ENCODE measurements at regions not wholly inside any gene's neighbourhood (a gene's known extent, or its start where the extent isn't known, plus 50 kb on each side); places are given as distances from the start of the nearest gene placed in this dataset.

DNA sequence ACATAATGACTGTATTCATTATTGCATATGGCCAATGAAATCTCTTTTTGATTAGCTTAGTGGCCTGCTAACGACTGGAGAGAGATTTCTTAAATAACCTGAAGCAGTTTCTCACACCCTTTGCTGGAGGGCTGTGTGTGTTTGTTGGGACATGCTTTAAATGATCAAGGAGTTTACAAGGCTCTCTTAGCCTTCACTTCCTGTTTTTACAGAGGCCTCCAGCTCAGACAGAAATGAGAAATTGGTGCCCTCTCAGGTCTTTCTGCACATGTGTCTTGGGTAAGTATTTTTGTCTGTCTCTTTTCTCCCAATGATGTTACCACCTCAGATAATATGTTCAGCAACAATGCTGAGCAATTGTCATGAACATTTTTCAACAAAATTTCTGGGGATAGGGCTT, 884.4 kb upstream of the CNTN5 start:
- no peak for DNase-seq (ENCODE audit: low read depth in 4 of 6, low spot score in 6 of 6)
- Histone ChIP-seq H3K9me3 (ENCODE audit: control insufficient read depth, insufficient read depth, low read length) (no peaks in the 10 kb centered on the region), H3K36me3 (ENCODE audit: control insufficient read depth, insufficient read depth, low read length) (no peaks in the 10 kb centered on the region), H3K4me1 (ENCODE audit: control insufficient read depth, insufficient read depth, low read length) (no peaks in the 10 kb centered on the region), H3K27ac (ENCODE audit: low read depth, low read length) (no peak overlapping the region), H3K4me3 (ENCODE audit: low read depth, low read length) (no peak overlapping the region), H3K27me3 (ENCODE audit: control insufficient read depth, insufficient read depth, low read length) (no peaks in the 10 kb centered on the region)
- WGBS (ENCODE audit: insufficient coverage), result no CpG with 5 or more reads among the region's 1 CpG

DNA sequence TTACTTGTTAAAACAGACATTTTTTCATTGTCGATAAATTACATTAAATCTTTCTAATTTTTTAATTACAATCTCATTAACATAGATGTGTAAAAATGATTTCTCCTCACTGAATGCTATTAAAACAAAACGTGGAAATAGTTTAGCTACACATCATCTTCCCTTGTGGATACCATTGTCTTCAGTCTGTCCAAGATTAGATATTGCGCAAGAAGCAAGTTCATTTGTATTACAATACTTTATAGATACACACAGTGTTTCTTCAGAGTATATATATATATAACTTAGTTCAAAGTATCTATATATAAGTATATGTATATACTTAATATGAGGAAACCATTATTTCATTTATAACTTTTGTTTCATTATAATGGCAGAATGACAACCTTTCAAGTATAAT, 883.3 kb upstream of the CNTN5 start:
- DNase-seq (ENCODE audit: low read depth in 4 of 6, low spot score in 6 of 6), result no peak
- Histone ChIP-seq H3K27me3 (ENCODE audit: control insufficient read depth, insufficient read depth, low read length) (no peaks in the 10 kb centered on the region), H3K27ac (ENCODE audit: low read depth, low read length) (no peak overlapping the region), H3K36me3 (ENCODE audit: control insufficient read depth, insufficient read depth, low read length) (no peaks in the 10 kb centered on the region), H3K9me3 (ENCODE audit: control insufficient read depth, insufficient read depth, low read length) (no peaks in the 10 kb centered on the region), H3K4me1 (ENCODE audit: control insufficient read depth, insufficient read depth, low read length) (no peaks in the 10 kb centered on the region), H3K4me3 (ENCODE audit: low read depth, low read length) (no peak overlapping the region)
- WGBS (ENCODE audit: insufficient coverage), result no CpG with 5 or more reads among the region's 3 CpGs

DNA sequence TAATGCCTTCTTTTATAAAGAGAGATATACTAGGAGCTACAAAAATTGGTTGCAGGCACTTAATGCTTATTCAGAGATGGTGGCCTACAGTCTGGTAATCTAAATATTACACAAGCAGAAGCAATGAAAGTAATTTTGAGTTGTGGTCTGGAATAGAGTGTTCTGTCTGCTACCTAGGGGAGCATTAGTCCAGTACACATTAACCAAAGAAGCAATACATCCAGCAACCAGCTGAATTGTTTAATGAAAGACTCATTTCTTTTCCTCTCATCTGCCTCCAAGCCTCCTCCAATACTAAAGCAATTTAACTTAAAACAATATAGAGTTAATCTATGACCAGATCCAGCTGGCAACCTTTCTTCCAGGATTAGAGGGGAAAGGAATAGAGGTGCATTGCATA, 877.1 kb upstream of the CNTN5 start:
- H3K4me1 ChIP-seq (ENCODE audit: control insufficient read depth, insufficient read depth, low read length), result no peaks in the 10 kb centered on the region
- no peaks in the 10 kb centered on the region for H3K9me3 ChIP-seq (ENCODE audit: control insufficient read depth, insufficient read depth, low read length)
- no peak for DNase-seq (ENCODE audit: low read depth in 4 of 6, low spot score in 6 of 6)
- no peak overlapping the region for H3K27ac ChIP-seq (ENCODE audit: low read depth, low read length)
- no peak overlapping the region for H3K4me3 ChIP-seq (ENCODE audit: low read depth, low read length)
- H3K27me3 ChIP-seq (ENCODE audit: control insufficient read depth, insufficient read depth, low read length), result no peaks in the 10 kb centered on the region
- no peaks in the 10 kb centered on the region for H3K36me3 ChIP-seq (ENCODE audit: control insufficient read depth, insufficient read depth, low read length)

DNA sequence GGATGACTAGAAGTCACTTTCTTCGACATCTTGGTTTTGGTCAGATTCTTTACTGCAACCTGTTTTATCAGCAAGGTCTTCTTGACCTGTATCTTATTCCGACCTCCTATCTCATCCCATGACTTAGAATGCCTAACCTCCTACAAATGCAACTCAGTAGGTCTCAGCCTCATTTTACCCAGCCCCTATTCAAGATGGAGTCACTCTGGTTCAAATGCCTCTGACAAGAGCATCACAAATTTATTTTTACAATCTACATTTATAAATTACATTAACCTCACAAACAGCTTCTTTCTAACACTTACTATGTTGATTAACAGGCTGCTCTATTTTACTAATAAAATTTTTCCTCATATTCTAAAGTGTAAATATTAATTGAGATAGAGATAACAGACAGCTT, 867.0 kb upstream of the CNTN5 start:
- DNase-seq (ENCODE audit: low read depth in 4 of 6, low spot score in 6 of 6), result no peak
- H3K36me3 ChIP-seq (ENCODE audit: control insufficient read depth, insufficient read depth, low read length), result no peaks in the 10 kb centered on the region
- no peaks in the 10 kb centered on the region for H3K9me3 ChIP-seq (ENCODE audit: control insufficient read depth, insufficient read depth, low read length)
- no peak overlapping the region for H3K27ac ChIP-seq (ENCODE audit: low read depth, low read length)
- H3K27me3 ChIP-seq (ENCODE audit: control insufficient read depth, insufficient read depth, low read length), result no peaks in the 10 kb centered on the region
- WGBS (ENCODE audit: insufficient coverage), result 93% methylated on average over 1 of the region's 2 CpGs
- no peak overlapping the region for H3K4me3 ChIP-seq (ENCODE audit: low read depth, low read length)
- H3K4me1 ChIP-seq (ENCODE audit: control insufficient read depth, insufficient read depth, low read length), result no peaks in the 10 kb centered on the region

DNA sequence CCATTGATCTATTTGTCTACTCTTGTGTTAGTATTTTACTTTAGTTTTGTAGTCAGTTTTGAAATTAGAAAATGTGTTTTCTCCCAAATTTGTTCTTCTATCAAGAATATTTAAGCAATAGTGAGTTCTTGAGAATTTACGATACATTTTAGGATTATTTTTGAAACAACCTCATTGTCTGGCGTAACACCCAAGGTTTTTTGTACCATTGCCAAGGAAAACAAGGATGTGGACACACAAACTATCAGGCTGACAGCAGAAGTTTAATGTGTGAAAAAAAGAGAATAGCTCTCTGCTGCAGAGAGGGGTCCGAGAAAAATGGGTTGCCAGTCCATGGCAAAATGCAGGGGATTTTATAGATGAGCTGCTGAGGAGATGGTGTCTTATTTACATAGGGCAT, 865.1 kb upstream of the CNTN5 start:
- Histone ChIP-seq H3K4me1 (ENCODE audit: control insufficient read depth, insufficient read depth, low read length) (no peaks in the 10 kb centered on the region), H3K4me3 (ENCODE audit: low read depth, low read length) (no peak overlapping the region), H3K27me3 (ENCODE audit: control insufficient read depth, insufficient read depth, low read length) (no peaks in the 10 kb centered on the region), H3K9me3 (ENCODE audit: control insufficient read depth, insufficient read depth, low read length) (no peaks in the 10 kb centered on the region), H3K27ac (ENCODE audit: low read depth, low read length) (no peak overlapping the region), H3K36me3 (ENCODE audit: control insufficient read depth, insufficient read depth, low read length) (no peaks in the 10 kb centered on the region)
- no peak for DNase-seq (ENCODE audit: low read depth in 4 of 6, low spot score in 6 of 6)
- 73% methylated on average over 2 of the region's 3 CpGs for WGBS (ENCODE audit: insufficient coverage)

DNA sequence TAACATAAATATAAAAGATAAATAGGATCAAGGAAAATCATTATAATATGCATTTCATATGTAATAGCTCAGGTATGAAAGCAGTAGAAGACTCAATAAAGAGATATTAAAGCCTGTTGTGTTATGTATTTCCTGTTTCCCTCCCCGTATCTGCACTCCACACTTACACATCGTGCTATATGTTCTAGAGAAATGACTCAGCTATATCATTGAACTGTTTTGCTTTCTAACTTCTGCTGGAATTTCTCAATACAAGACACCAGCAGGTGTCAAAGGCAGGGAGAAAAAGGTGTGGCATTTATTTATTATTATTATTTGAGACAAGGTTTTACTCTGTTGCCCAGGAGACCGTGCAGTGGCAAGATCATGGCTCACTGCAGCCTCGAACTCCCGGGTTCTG, 842.8 kb upstream of the CNTN5 start:
- H3K27me3 ChIP-seq (ENCODE audit: control insufficient read depth, insufficient read depth, low read length), result no peaks in the 10 kb centered on the region
- no peak overlapping the region for H3K4me3 ChIP-seq (ENCODE audit: low read depth, low read length)
- WGBS (ENCODE audit: insufficient coverage), result 82% methylated on average over 2 of the region's 5 CpGs
- no peaks in the 10 kb centered on the region for H3K9me3 ChIP-seq (ENCODE audit: control insufficient read depth, insufficient read depth, low read length)
- no peak for DNase-seq (ENCODE audit: low read depth in 4 of 6, low spot score in 6 of 6)
- no peaks in the 10 kb centered on the region for H3K4me1 ChIP-seq (ENCODE audit: control insufficient read depth, insufficient read depth, low read length)
- no peaks in the 10 kb centered on the region for H3K36me3 ChIP-seq (ENCODE audit: control insufficient read depth, insufficient read depth, low read length)
- no peak overlapping the region for H3K27ac ChIP-seq (ENCODE audit: low read depth, low read length)

DNA sequence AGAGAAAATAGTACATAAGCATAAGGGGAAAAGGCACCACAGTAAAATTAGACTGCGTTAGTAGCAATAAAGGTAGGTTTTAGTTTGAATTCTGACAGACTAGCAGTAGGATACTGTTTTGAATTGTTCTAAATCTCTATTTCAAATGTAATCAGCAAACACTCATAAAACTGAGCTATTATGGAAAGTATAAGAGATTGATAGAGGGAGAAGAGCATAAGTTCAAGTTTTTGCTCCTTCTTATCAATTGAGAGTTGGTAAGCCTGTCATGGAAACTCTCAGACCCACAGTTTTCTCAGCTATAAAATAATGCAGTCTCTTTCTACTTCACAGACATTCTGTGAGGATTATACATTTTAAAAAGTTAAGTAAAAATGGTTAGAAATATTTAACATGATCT, 840.2 kb upstream of the CNTN5 start:
- H3K4me1 ChIP-seq (ENCODE audit: control insufficient read depth, insufficient read depth, low read length), result no peaks in the 10 kb centered on the region
- peak in 1 of 6 donors; percentile 9 for DNase-seq (ENCODE audit: low read depth in 4 of 6, low spot score in 6 of 6)
- peaks cover 3% of the 10 kb centered on the region for H3K9me3 ChIP-seq (ENCODE audit: control insufficient read depth, insufficient read depth, low read length)
- no peaks in the 10 kb centered on the region for H3K36me3 ChIP-seq (ENCODE audit: control insufficient read depth, insufficient read depth, low read length)
- no peak overlapping the region for H3K4me3 ChIP-seq (ENCODE audit: low read depth, low read length)
- no CpG with 5 or more reads among the region's 1 CpG for WGBS (ENCODE audit: insufficient coverage)
- no peak overlapping the region for H3K27ac ChIP-seq (ENCODE audit: low read depth, low read length)
- no peaks in the 10 kb centered on the region for H3K27me3 ChIP-seq (ENCODE audit: control insufficient read depth, insufficient read depth, low read length)

DNA sequence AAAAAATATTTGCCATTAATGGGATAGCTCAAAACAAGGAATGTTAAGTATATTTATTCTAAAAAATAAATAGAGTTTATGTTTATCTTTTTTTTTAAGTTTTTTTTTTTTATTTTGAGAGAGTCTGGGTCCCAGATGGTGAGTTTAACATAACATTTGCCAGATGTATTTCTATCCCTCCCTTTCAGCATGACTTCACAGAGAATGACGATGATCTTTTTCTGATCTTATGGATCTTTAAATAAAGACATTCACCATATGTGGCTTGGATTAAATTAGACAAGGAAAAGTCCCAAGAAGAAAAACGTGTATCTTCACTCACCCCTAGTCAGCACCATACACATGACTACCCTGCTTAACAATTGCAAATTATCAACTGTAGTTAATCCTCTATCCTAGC, 839.8 kb upstream of the CNTN5 start:
- Histone ChIP-seq H3K27me3 (ENCODE audit: control insufficient read depth, insufficient read depth, low read length) (no peaks in the 10 kb centered on the region), H3K9me3 (ENCODE audit: control insufficient read depth, insufficient read depth, low read length) (peaks cover 4% of the 10 kb centered on the region), H3K36me3 (ENCODE audit: control insufficient read depth, insufficient read depth, low read length) (no peaks in the 10 kb centered on the region), H3K4me3 (ENCODE audit: low read depth, low read length) (no peak overlapping the region), H3K4me1 (ENCODE audit: control insufficient read depth, insufficient read depth, low read length) (no peaks in the 10 kb centered on the region), H3K27ac (ENCODE audit: low read depth, low read length) (no peak overlapping the region)
- no peak for DNase-seq (ENCODE audit: low read depth in 4 of 6, low spot score in 6 of 6)
- no CpG with 5 or more reads among the region's 2 CpGs for WGBS (ENCODE audit: insufficient coverage)

DNA sequence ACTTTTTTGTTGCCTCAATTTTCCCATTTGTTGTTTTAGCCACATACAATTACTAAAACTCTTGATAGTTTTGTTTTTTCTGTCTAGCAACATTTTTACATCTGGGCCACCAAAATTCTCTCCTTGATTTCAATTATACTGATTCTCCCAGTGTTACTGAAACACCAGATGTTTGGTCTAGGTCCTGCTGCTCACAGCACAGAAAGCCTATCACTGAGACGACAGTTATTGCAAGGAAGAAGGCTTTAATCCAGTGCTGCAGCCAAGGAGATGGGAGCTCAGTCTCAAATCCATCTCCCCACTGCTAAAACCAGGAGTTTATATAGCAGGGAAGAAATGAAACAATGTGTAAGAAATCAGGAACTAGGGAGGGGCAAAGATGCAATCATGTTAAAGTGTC, 837.7 kb upstream of the CNTN5 start:
- no peaks in the 10 kb centered on the region for H3K4me1 ChIP-seq (ENCODE audit: control insufficient read depth, insufficient read depth, low read length)
- H3K4me3 ChIP-seq (ENCODE audit: low read depth, low read length), result no peak overlapping the region
- no CpG with 5 or more reads among the region's 1 CpG for WGBS (ENCODE audit: insufficient coverage)
- no peaks in the 10 kb centered on the region for H3K27me3 ChIP-seq (ENCODE audit: control insufficient read depth, insufficient read depth, low read length)
- peaks cover 4% of the 10 kb centered on the region for H3K9me3 ChIP-seq (ENCODE audit: control insufficient read depth, insufficient read depth, low read length)
- DNase-seq (ENCODE audit: low read depth in 4 of 6, low spot score in 6 of 6), result peak in 1 of 6 donors; percentile 31
- H3K27ac ChIP-seq (ENCODE audit: low read depth, low read length), result no peak overlapping the region
- H3K36me3 ChIP-seq (ENCODE audit: control insufficient read depth, insufficient read depth, low read length), result no peaks in the 10 kb centered on the region

DNA sequence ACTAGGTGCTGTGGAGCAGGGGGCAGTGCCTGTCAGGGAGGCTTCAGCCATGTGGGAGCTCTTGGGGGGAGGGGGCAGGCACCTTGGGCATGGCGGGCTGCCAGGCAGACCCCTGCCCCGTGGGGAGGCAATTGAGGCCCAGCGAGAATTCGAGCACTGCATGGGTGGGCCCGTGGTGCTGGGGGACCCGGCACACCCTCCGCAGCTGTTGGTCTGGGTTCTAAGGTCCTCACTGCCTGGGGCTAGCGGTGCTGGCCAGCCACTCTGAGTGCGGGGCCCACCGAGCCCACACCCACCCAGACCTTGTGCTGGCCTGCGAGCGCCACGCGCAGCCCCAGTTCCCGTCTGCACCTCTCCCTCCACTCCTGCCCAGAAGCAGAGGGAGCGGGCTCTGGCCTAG, 835.5 kb upstream of the CNTN5 start:
- no peak overlapping the region for H3K27ac ChIP-seq (ENCODE audit: low read depth, low read length)
- H3K27me3 ChIP-seq (ENCODE audit: control insufficient read depth, insufficient read depth, low read length), result no peaks in the 10 kb centered on the region
- WGBS (ENCODE audit: insufficient coverage), result 92% methylated on average over 15 of the region's 16 CpGs
- peaks cover 4% of the 10 kb centered on the region for H3K9me3 ChIP-seq (ENCODE audit: control insufficient read depth, insufficient read depth, low read length)
- H3K4me3 ChIP-seq (ENCODE audit: low read depth, low read length), result no peak overlapping the region
- DNase-seq (ENCODE audit: low read depth in 4 of 6, low spot score in 6 of 6), result no peak
- H3K36me3 ChIP-seq (ENCODE audit: control insufficient read depth, insufficient read depth, low read length), result no peaks in the 10 kb centered on the region
- H3K4me1 ChIP-seq (ENCODE audit: control insufficient read depth, insufficient read depth, low read length), result no peaks in the 10 kb centered on the region

DNA sequence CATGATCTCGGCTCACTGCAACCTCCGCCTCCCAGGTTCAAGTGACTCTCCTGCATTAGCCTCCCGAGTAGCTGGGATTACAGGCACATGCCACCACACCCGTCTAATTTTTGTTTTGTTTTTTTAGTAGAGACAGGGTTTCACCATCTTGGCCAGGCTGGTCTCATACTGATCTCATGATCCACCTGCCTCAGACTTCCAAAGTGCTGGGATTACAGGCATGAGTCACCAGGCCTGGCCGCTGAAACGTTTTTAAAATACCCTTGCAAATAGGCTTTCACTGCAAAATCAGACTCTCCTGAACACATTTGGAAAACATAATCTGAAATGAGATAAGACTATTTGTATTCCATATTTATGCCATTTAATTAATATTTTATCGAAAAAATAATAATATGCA, 826.1 kb upstream of the CNTN5 start:
- H3K27me3 ChIP-seq (ENCODE audit: control insufficient read depth, insufficient read depth, low read length), result no peaks in the 10 kb centered on the region
- no peaks in the 10 kb centered on the region for H3K4me1 ChIP-seq (ENCODE audit: control insufficient read depth, insufficient read depth, low read length)
- H3K9me3 ChIP-seq (ENCODE audit: control insufficient read depth, insufficient read depth, low read length), result no peaks in the 10 kb centered on the region
- WGBS (ENCODE audit: insufficient coverage), result 100% methylated on average over 3 of the region's 7 CpGs
- no peak overlapping the region for H3K4me3 ChIP-seq (ENCODE audit: low read depth, low read length)
- H3K27ac ChIP-seq (ENCODE audit: low read depth, low read length), result no peak overlapping the region
- H3K36me3 ChIP-seq (ENCODE audit: control insufficient read depth, insufficient read depth, low read length), result no peaks in the 10 kb centered on the region
- no peak for DNase-seq (ENCODE audit: low read depth in 4 of 6, low spot score in 6 of 6)

Measured in spinal cord (tissue), 9 donors.